ENCODE measurements at regions not wholly inside any gene's neighbourhood (a gene's known extent, or its start where the extent isn't known, plus 50 kb on each side); places are given as distances from the start of the nearest gene placed in this dataset.
"Not testable (repeated sequence)": the region's sequence is repeated elsewhere in the genome, so short reads cannot be mapped to it uniquely, and the experiment has no call there.

- Histone ChIP-seq H3K9me2 (replicated peaks; ENCODE audit: control insufficient read depth, low read length) (no peaks in the 10 kb centered on the region), H3K9me3 (ENCODE audit: control insufficient read depth, insufficient read depth, low read length) (no peaks in the 10 kb centered on the region), H3K4me1 (ENCODE audit: control insufficient read depth, low read length) (no peaks in the 10 kb centered on the region), H3K27ac (ENCODE audit: low read depth, low read length) (no peak overlapping the region), H3K4me2 (ENCODE audit: low read length) (no peak overlapping the region), H3K36me3 (ENCODE audit: control insufficient read depth, low read length) (no peaks in the 10 kb centered on the region), H4K20me1 (ENCODE audit: control insufficient read depth, insufficient read depth, low read depth, low read length) (no peaks in the 10 kb centered on the region), H3F3A (ENCODE audit: control insufficient read depth, insufficient read depth) (no peaks in the 10 kb centered on the region), H3K27me3 (ENCODE audit: control insufficient read depth, low read length) (no peaks in the 10 kb centered on the region), H3K79me2 (ENCODE audit: control insufficient read depth, low read length) (no peaks in the 10 kb centered on the region), H3K4me3 (ENCODE audit: low read length) (no peak overlapping the region)
- TF ChIP-seq EZH2phosphoT487 (IDR thresholded peaks at IDR 0.05; ENCODE audit: borderline replicate concordance, low read length) (no peak), CTCF (IDR thresholded peaks at IDR 0.05; ENCODE audit: low read depth, low read length, poor library complexity, severe bottlenecking) (no peak)
These were observed 1504.5 kb downstream of the DPP10 start for GRCh38 chr2:115946891-115947290.

GRCh38 chr2:115976916-115977315 is 1534.5 kb downstream of the DPP10 start:
- no peaks in the 10 kb centered on the region for H3K27me3 ChIP-seq (ENCODE audit: control insufficient read depth, low read length)
- H3K27ac ChIP-seq (ENCODE audit: low read depth, low read length): no peak overlapping the region
- H3K4me2 ChIP-seq (ENCODE audit: low read length): no peak overlapping the region
- H3K9me2 ChIP-seq (replicated peaks; ENCODE audit: control insufficient read depth, low read length): no peaks in the 10 kb centered on the region
- H3K4me1 ChIP-seq (ENCODE audit: control insufficient read depth, low read length): no peaks in the 10 kb centered on the region
- H3K36me3 ChIP-seq (ENCODE audit: control insufficient read depth, low read length): no peaks in the 10 kb centered on the region
- no peaks in the 10 kb centered on the region; the same call in 1 of the 2 replicates for H3K9me3 ChIP-seq (ENCODE audit: control insufficient read depth, insufficient read depth, low read length)
- TF ChIP-seq CTCF (IDR thresholded peaks at IDR 0.05; ENCODE audit: low read depth, low read length, poor library complexity, severe bottlenecking) (no peak), EZH2phosphoT487 (IDR thresholded peaks at IDR 0.05; ENCODE audit: borderline replicate concordance, low read length) (no peak)
- no peaks in the 10 kb centered on the region for H4K20me1 ChIP-seq (ENCODE audit: control insufficient read depth, insufficient read depth, low read depth, low read length)
- no peaks in the 10 kb centered on the region for H3K79me2 ChIP-seq (ENCODE audit: control insufficient read depth, low read length)
- no peak overlapping the region for H3K4me3 ChIP-seq (ENCODE audit: low read length)
- H3F3A ChIP-seq (ENCODE audit: control insufficient read depth, insufficient read depth): no peaks in the 10 kb centered on the region

GRCh38 chr2:115999039-115999438 is 1556.6 kb downstream of the DPP10 start:
- no peaks in the 10 kb centered on the region for H3K27me3 ChIP-seq (ENCODE audit: control insufficient read depth, low read length)
- no peaks in the 10 kb centered on the region for H3K9me2 ChIP-seq (replicated peaks; ENCODE audit: control insufficient read depth, low read length)
- no peak overlapping the region for H3K4me2 ChIP-seq (ENCODE audit: low read length)
- no peaks in the 10 kb centered on the region for H3F3A ChIP-seq (ENCODE audit: control insufficient read depth, insufficient read depth)
- no peak overlapping the region for H3K27ac ChIP-seq (ENCODE audit: low read depth, low read length)
- H3K36me3 ChIP-seq (ENCODE audit: control insufficient read depth, low read length): no peaks in the 10 kb centered on the region
- H3K79me2 ChIP-seq (ENCODE audit: control insufficient read depth, low read length): no peaks in the 10 kb centered on the region
- H3K4me3 ChIP-seq (ENCODE audit: low read length): no peak overlapping the region
- no peaks in the 10 kb centered on the region for H4K20me1 ChIP-seq (ENCODE audit: control insufficient read depth, insufficient read depth, low read depth, low read length)
- no peaks in the 10 kb centered on the region for H3K9me3 ChIP-seq (ENCODE audit: control insufficient read depth, insufficient read depth, low read length)
- TF ChIP-seq CTCF (IDR thresholded peaks at IDR 0.05; ENCODE audit: low read depth, low read length, poor library complexity, severe bottlenecking) (no peak), EZH2phosphoT487 (IDR thresholded peaks at IDR 0.05; ENCODE audit: borderline replicate concordance, low read length) (no peak)
- no peaks in the 10 kb centered on the region for H3K4me1 ChIP-seq (ENCODE audit: control insufficient read depth, low read length)

- Histone ChIP-seq H3K4me2 (ENCODE audit: low read length) (no peak overlapping the region), H3K9me3 (ENCODE audit: control insufficient read depth, insufficient read depth, low read length) (no peaks in the 10 kb centered on the region), H3K27me3 (ENCODE audit: control insufficient read depth, low read length) (no peaks in the 10 kb centered on the region), H3K36me3 (ENCODE audit: control insufficient read depth, low read length) (no peaks in the 10 kb centered on the region), H4K20me1 (ENCODE audit: control insufficient read depth, insufficient read depth, low read depth, low read length) (no peaks in the 10 kb centered on the region), H3K79me2 (ENCODE audit: control insufficient read depth, low read length) (no peaks in the 10 kb centered on the region), H3K4me1 (ENCODE audit: control insufficient read depth, low read length) (no peaks in the 10 kb centered on the region), H3K9me2 (replicated peaks; ENCODE audit: control insufficient read depth, low read length) (no peaks in the 10 kb centered on the region), H3K4me3 (ENCODE audit: low read length) (no peak overlapping the region), H3F3A (ENCODE audit: control insufficient read depth, insufficient read depth) (no peaks in the 10 kb centered on the region), H3K27ac (ENCODE audit: low read depth, low read length) (no peak overlapping the region)
- no peak for TF ChIP-seq CTCF (IDR thresholded peaks at IDR 0.05; ENCODE audit: low read depth, low read length, poor library complexity, severe bottlenecking)
- no peak for TF ChIP-seq EZH2phosphoT487 (IDR thresholded peaks at IDR 0.05; ENCODE audit: borderline replicate concordance, low read length)
These were observed 1580.6 kb downstream of the DPP10 start for GRCh38 chr2:116023026-116023425.

- H3F3A ChIP-seq (ENCODE audit: control insufficient read depth, insufficient read depth); H3K79me2 ChIP-seq (ENCODE audit: control insufficient read depth, low read length); H3K4me1 ChIP-seq (ENCODE audit: control insufficient read depth, low read length); H3K9me2 ChIP-seq (replicated peaks; ENCODE audit: control insufficient read depth, low read length); H3K27me3 ChIP-seq (ENCODE audit: control insufficient read depth, low read length); H3K4me2 ChIP-seq (ENCODE audit: low read length); H3K4me3 ChIP-seq (ENCODE audit: low read length); H3K27ac ChIP-seq (ENCODE audit: low read depth, low read length); H4K20me1 ChIP-seq (ENCODE audit: control insufficient read depth, insufficient read depth, low read depth, low read length); H3K36me3 ChIP-seq (ENCODE audit: control insufficient read depth, low read length); H3K9me3 ChIP-seq (ENCODE audit: control insufficient read depth, insufficient read depth, low read length): not testable (repeated sequence)
These were observed 1596.3 kb downstream of the DPP10 start for GRCh38 chr2:116038758-116039157.
